Fibroblast of mammary gland (primary cell): ENCODE measurements at regions not wholly inside any gene's neighbourhood (a gene's known extent, or its start where the extent isn't known, plus 50 kb on each side); places are given as distances from the start of the nearest gene placed in this dataset.

Source experiments
- DNase-seq: peaks from one replicate; pipeline ENCODE4 v3.0.0-alpha.2; 2010; ENCODE audit warnings: low read depth
- H3K4me3 ChIP-seq: 2 replicates; pipeline ENCODE4 v1.5.1; 2011; ENCODE audit warnings: low read depth, mild to moderate bottlenecking, low read length, moderate library complexity; ENCODE audit not compliant: control insufficient read depth
- TF ChIP-seq, protein P1 (sequence below): conservative IDR thresholded peaks from 2 replicates; pipeline ENCODE4 v1.5.1; 2011; ENCODE audit warnings: low read depth, low read length, inconsistent platforms; ENCODE audit not compliant: control insufficient read depth, insufficient read depth

DNA sequence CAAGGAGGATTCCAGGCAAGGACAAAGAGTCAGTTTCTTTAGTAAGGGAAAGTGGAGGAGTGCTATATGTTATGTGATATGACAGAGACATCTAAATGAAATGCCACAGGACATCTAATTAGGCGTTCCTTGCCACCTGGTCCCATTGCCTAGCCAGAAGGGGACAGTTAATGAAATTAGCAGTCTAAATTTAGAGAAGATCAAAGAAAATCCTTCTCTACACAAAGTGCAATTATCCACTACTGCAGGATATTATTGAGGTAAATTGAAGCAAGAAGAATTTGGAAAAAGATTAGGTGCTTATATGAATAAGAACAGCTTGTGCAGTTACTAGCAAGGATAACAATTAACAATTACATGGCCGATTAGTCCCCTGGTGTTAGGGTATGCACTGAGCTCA lies 495.3 kb upstream of the NMUR2 start:
- no peak overlapping the region for H3K4me3 ChIP-seq
- TF ChIP-seq, protein P1, sequence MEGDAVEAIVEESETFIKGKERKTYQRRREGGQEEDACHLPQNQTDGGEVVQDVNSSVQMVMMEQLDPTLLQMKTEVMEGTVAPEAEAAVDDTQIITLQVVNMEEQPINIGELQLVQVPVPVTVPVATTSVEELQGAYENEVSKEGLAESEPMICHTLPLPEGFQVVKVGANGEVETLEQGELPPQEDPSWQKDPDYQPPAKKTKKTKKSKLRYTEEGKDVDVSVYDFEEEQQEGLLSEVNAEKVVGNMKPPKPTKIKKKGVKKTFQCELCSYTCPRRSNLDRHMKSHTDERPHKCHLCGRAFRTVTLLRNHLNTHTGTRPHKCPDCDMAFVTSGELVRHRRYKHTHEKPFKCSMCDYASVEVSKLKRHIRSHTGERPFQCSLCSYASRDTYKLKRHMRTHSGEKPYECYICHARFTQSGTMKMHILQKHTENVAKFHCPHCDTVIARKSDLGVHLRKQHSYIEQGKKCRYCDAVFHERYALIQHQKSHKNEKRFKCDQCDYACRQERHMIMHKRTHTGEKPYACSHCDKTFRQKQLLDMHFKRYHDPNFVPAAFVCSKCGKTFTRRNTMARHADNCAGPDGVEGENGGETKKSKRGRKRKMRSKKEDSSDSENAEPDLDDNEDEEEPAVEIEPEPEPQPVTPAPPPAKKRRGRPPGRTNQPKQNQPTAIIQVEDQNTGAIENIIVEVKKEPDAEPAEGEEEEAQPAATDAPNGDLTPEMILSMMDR, result no peak
- DNase-seq, result no peak

DNA sequence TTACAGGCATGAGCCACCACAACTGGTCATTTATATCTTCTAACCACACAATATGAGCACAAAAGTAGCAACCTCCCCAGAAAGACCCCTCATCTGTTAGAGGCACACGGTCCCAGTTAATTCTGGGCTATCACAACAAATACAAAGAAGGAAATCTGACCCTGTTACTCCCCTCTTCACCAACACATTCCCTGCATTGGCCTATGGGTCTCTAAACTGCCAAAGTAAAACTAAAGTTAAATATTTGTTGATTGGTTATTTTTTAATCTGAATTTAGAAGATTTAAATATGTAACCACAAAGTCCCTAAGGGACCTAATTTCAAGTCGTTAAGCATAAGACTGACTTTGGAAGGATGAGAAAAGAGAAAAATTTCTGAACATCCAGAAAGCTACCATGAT lies 496.7 kb upstream of the NMUR2 start:
- no peak for DNase-seq
- H3K4me3 ChIP-seq, result no peak overlapping the region
- TF ChIP-seq, protein P1, result no peak

DNA sequence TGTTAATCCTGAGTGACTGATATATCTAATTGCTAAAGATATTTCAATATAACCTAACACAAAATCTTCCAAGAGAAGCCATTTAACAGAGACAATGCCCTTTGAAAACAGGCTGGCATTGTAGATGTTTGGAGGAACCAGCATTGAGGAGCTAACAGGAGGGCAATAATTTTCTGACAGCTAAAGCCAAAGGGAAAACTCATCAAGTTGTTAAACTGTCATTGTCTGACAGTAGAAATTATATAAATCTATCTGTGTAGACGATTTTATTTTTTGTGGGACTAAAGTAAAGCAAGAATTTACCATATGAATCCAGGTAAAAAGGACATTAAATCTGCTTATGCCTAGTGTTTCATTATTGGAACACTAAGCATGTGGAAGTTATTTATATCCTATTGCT lies 500.2 kb upstream of the NMUR2 start:
- H3K4me3 ChIP-seq, result no peak overlapping the region
- no peak for DNase-seq
- TF ChIP-seq, protein P1, result no peak

DNA sequence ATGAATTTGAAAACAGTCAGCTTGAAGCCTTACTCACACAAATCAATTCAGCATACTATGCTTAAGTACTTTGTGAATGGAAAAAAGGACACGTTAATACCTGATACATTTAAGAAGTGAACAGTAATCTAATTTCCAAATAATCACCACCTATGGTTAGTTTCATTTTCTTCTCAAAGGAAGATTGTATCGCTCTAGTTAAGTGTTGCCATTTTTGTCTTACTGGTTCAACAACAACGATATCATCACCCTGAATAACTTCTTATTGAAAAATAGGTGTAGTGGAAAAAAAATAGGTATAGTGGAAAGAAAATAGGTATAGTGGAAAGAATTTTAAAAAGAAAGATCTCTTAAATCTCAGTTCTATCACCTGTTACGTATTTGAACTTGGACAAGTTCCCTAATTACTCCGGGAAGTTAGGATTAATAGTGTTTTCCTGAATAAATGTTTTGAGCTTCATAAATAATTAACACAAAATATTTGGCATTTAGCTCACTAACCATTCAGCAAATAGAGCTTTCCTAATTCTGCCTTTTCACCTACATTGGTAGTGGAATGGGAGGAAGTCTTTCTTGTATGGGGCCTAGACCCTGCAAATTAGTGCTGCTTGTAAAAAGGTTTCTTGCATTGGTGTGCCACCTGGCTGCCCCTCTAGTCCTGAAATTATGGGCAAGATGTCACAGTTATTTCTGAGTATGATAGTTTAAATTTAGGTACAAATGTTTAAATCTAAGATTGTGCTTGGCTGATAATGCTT lies 502.6 kb upstream of the NMUR2 start:
- no peak overlapping the region for H3K4me3 ChIP-seq
- TF ChIP-seq, protein P1, result no peak

DNA sequence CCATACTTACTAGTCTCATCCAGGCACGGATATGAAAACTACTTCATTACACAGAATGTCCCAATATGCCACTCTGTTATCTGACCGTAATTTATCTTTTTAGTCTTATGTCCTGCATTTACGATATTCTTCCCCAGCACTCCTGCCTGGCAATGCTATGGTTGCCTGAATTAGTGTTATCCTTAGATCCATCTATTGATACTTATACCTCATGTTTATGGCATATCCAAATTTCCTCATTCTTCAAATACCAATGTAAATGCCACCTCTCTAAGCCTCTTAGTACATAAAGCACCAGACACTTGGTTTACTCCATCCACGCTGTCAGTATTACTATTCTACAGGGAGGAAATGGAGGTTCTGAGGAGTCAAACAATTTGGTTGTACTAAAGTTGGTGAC lies 507.8 kb upstream of the NMUR2 start:
- DNase-seq, result no peak
- TF ChIP-seq, protein P1, result no peak

More for the DNA sequence above, 502.6 kb upstream of the NMUR2 start:
- no peak for DNase-seq

DNA sequence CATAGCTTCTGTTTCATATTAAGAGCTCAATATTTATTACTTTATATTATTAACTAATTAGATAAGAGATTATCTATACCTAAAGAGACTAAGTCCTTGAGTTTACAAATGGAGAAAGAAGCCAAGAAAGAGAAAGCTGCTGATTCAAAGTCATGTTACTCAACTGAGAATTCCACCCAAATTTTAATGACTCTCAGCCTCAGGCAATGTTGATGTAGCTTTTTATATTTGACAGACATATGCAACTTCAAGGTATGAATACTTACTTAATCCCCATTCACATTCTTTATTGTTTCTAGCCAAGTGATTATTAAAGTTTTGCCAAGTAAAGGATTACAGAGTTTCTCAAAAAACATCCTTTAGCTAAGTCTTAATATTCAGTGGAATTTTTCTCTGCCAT lies 527.5 kb upstream of the NMUR2 start:
- no peak for DNase-seq
- no peak overlapping the region for H3K4me3 ChIP-seq
- TF ChIP-seq, protein P1, result no peak

More for the DNA sequence above, 507.8 kb upstream of the NMUR2 start:
- no peak overlapping the region for H3K4me3 ChIP-seq
